ENCODE measurements at regions not wholly inside any gene's neighbourhood (a gene's known extent, or its start where the extent isn't known, plus 50 kb on each side); places are given as distances from the start of the nearest gene placed in this dataset.

DNA sequence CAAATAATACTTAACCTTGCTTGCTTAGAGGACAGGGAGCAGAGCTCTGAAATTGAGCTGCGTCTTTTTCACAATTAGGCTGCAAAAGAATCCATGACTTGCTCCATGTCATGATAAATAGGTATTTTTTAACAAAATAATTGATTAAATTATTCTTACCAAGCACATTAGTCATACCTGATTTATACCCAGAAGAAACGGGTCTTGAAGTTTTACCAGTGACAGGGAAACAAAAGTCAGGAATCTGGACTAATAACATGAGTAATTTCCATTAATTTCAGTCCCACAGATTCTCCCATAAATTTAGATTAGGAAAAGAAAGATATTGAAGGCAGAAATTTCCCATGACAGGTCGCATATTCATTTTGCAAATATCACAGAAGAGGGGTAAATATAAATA, 85.0 kb upstream of the BMP5 start:
- DNase-seq: no peak
- no peaks in the 10 kb centered on the region for H3K36me3 ChIP-seq (ENCODE audit: control insufficient read depth in 4 of 4, insufficient read depth in 4 of 4, low read length in 3 of 4)
- no peak overlapping the region for H3K27ac ChIP-seq (ENCODE audit: insufficient read depth in 1 of 2, low read depth in 1 of 2, low read length in 2 of 2, poor library complexity in 1 of 2, severe bottlenecking in 2 of 2)
- WGBS (ENCODE audit: insufficient coverage): 100% methylated on average over 1 of the region's 3 CpGs
- no peaks in the 10 kb centered on the region for H3K9me3 ChIP-seq (ENCODE audit: control extremely low read depth in 1 of 5, control insufficient read depth in 4 of 5, insufficient read depth in 2 of 5, low read depth in 1 of 5, low read length in 4 of 5)
- no peaks in the 10 kb centered on the region for H3K4me1 ChIP-seq (ENCODE audit: control extremely low read depth in 1 of 4, control insufficient read depth in 4 of 4, insufficient read depth in 4 of 4, low read length in 3 of 4)
- H3K4me3 ChIP-seq (ENCODE audit: control insufficient read depth in 1 of 7, extremely low read depth in 1 of 7, insufficient read depth in 4 of 7, low read depth in 2 of 7, low read length in 6 of 7): no peak overlapping the region
- ChIA-PET CTCF (no interaction called here), POLR2A (no interaction called here)
- H3K27me3 ChIP-seq (replicated peaks in 2 of 5; ENCODE audit: control insufficient read depth in 4 of 5, insufficient read depth in 5 of 5, low read length in 4 of 5): no peaks in the 10 kb centered on the region

DNA sequence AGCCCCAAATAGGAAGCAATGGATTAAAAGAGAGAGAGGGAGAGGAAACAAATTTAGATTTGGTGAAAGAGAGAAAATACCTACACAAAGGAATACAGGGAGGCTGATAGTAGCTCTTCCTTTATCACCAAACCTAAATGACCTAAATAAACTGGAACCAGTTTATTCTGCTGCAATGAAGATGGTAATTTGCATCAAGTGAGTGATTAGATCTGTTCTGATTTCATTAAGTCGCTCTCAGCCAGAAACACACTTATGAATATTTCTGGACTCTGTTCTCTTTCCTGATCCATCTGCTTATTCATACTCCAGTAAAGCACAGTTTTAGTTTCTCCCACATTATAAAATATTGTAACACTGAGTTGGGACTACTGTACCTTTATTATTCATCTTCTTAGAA, 83.4 kb upstream of the BMP5 start:
- WGBS (ENCODE audit: insufficient coverage): 100% methylated on average over 1 of the region's 1 CpG
- Histone ChIP-seq H3K4me3 (ENCODE audit: control insufficient read depth in 1 of 7, extremely low read depth in 1 of 7, insufficient read depth in 4 of 7, low read depth in 2 of 7, low read length in 6 of 7) (no peak overlapping the region), H3K27me3 (replicated peaks in 2 of 5; ENCODE audit: control insufficient read depth in 4 of 5, insufficient read depth in 5 of 5, low read length in 4 of 5) (no peaks in the 10 kb centered on the region), H3K4me1 (ENCODE audit: control extremely low read depth in 1 of 4, control insufficient read depth in 4 of 4, insufficient read depth in 4 of 4, low read length in 3 of 4) (no peaks in the 10 kb centered on the region), H3K9me3 (ENCODE audit: control extremely low read depth in 1 of 5, control insufficient read depth in 4 of 5, insufficient read depth in 2 of 5, low read depth in 1 of 5, low read length in 4 of 5) (no peaks in the 10 kb centered on the region), H3K27ac (ENCODE audit: insufficient read depth in 1 of 2, low read depth in 1 of 2, low read length in 2 of 2, poor library complexity in 1 of 2, severe bottlenecking in 2 of 2) (no peak overlapping the region), H3K36me3 (ENCODE audit: control insufficient read depth in 4 of 4, insufficient read depth in 4 of 4, low read length in 3 of 4) (no peaks in the 10 kb centered on the region)
- DNase-seq: no peak
- CTCF ChIA-PET: no interaction called here
- POLR2A ChIA-PET: no interaction called here

DNA sequence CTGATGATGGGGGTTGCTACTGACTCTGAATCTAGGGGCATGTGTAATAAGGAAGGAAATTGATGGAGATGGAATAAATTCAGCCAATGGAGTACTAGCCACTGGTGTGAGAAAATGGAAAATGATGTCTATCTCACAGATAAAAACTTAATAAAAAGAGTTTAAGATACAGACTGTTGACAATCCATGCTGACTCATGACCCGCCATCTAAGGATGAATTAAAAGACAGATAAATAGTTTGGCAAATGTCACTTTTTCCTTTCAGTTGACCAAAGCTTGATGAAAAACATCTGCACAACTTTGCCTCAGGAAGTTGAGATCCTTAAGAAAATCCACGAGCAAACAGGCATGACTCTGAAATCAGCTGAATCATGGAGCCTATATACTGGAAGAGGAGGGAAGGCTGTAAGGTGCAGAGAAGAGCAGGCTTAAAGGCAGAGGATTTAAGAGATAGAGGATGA, 82.6 kb upstream of the BMP5 start:
- Histone ChIP-seq H3K27me3 (replicated peaks in 2 of 5; ENCODE audit: control insufficient read depth in 4 of 5, insufficient read depth in 5 of 5, low read length in 4 of 5) (no peaks in the 10 kb centered on the region), H3K4me1 (ENCODE audit: control extremely low read depth in 1 of 4, control insufficient read depth in 4 of 4, insufficient read depth in 4 of 4, low read length in 3 of 4) (no peaks in the 10 kb centered on the region), H3K36me3 (ENCODE audit: control insufficient read depth in 4 of 4, insufficient read depth in 4 of 4, low read length in 3 of 4) (no peaks in the 10 kb centered on the region), H3K9me3 (ENCODE audit: control extremely low read depth in 1 of 5, control insufficient read depth in 4 of 5, insufficient read depth in 2 of 5, low read depth in 1 of 5, low read length in 4 of 5) (no peaks in the 10 kb centered on the region), H3K27ac (ENCODE audit: insufficient read depth in 1 of 2, low read depth in 1 of 2, low read length in 2 of 2, poor library complexity in 1 of 2, severe bottlenecking in 2 of 2) (no peak overlapping the region), H3K4me3 (ENCODE audit: control insufficient read depth in 1 of 7, extremely low read depth in 1 of 7, insufficient read depth in 4 of 7, low read depth in 2 of 7, low read length in 6 of 7) (no peak overlapping the region)
- ChIA-PET CTCF (no interaction called here), POLR2A (no interaction called here)
- DNase-seq: no peak
- 33% methylated on average over 1 of the region's 2 CpGs for WGBS (ENCODE audit: insufficient coverage)

DNA sequence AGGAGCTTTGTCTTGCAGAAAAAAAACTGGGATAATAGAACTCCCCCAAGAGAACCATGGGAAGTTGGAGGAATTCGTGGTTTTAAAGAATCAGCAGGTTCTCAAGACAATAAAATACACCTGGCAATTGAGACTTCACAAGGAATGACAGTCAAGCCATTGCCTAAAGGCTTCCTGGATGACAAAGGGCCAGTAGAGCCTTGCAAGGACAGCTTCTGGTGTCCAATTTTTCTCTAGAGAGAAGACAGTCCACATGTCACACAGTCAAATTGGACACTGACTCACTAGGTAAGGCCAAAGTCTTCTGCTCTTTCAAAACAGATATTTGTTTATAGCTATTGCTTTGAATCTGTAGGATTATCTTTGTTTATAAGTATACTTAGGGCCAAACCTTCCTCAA, 80.3 kb upstream of the BMP5 start:
- no peak for DNase-seq
- POLR2A ChIA-PET: no interaction called here
- H3K9me3 ChIP-seq (ENCODE audit: control extremely low read depth in 1 of 5, control insufficient read depth in 4 of 5, insufficient read depth in 2 of 5, low read depth in 1 of 5, low read length in 4 of 5): no peaks in the 10 kb centered on the region
- no peaks in the 10 kb centered on the region for H3K36me3 ChIP-seq (ENCODE audit: control insufficient read depth in 4 of 4, insufficient read depth in 4 of 4, low read length in 3 of 4)
- CTCF ChIA-PET: interaction anchor here (1.2 to 1.3 kb wide), 2 partner anchors 26 to 35 kb away, joined by 3 read pairs; no protein-coding TSS in a partner anchor
- H3K4me3 ChIP-seq (ENCODE audit: control insufficient read depth in 1 of 7, extremely low read depth in 1 of 7, insufficient read depth in 4 of 7, low read depth in 2 of 7, low read length in 6 of 7): no peak overlapping the region
- H3K27me3 ChIP-seq (replicated peaks in 2 of 5; ENCODE audit: control insufficient read depth in 4 of 5, insufficient read depth in 5 of 5, low read length in 4 of 5): no peaks in the 10 kb centered on the region
- 71% methylated on average over 1 of the region's 1 CpG for WGBS (ENCODE audit: insufficient coverage)
- no peaks in the 10 kb centered on the region for H3K4me1 ChIP-seq (ENCODE audit: control extremely low read depth in 1 of 4, control insufficient read depth in 4 of 4, insufficient read depth in 4 of 4, low read length in 3 of 4)
- H3K27ac ChIP-seq (ENCODE audit: insufficient read depth in 1 of 2, low read depth in 1 of 2, low read length in 2 of 2, poor library complexity in 1 of 2, severe bottlenecking in 2 of 2): no peak overlapping the region

DNA sequence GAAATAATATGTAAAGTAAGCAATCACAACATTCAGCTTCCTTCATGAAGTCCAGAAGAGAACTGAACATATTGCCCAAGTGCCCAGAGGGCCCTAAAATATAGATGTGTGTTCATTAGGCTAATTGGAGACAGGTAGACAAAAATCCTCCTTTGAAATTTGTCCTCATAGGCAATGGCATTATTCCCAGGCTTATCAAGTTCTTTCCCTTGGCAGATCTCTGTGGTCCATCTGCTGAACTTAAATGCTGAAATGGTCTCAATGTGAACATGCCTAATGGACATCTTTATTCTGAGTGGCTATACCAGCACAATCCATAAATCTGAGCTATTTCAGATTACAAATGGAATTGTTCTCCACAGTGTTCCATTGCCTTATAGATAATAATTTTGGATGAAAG, 79.0 kb upstream of the BMP5 start:
- CTCF ChIA-PET: interaction anchor here (1.3 kb wide), 1 partner anchor 27 kb away, joined by 3 read pairs; no protein-coding TSS in a partner anchor
- Histone ChIP-seq H3K4me1 (ENCODE audit: control extremely low read depth in 1 of 4, control insufficient read depth in 4 of 4, insufficient read depth in 4 of 4, low read length in 3 of 4) (no peaks in the 10 kb centered on the region), H3K4me3 (ENCODE audit: control insufficient read depth in 1 of 7, extremely low read depth in 1 of 7, insufficient read depth in 4 of 7, low read depth in 2 of 7, low read length in 6 of 7) (no peak overlapping the region), H3K27ac (ENCODE audit: insufficient read depth in 1 of 2, low read depth in 1 of 2, low read length in 2 of 2, poor library complexity in 1 of 2, severe bottlenecking in 2 of 2) (no peak overlapping the region), H3K9me3 (ENCODE audit: control extremely low read depth in 1 of 5, control insufficient read depth in 4 of 5, insufficient read depth in 2 of 5, low read depth in 1 of 5, low read length in 4 of 5) (peaks cover 0 to 4% (median 0%) of the 10 kb centered on the region in 5 experiments), H3K36me3 (ENCODE audit: control insufficient read depth in 4 of 4, insufficient read depth in 4 of 4, low read length in 3 of 4) (no peaks in the 10 kb centered on the region), H3K27me3 (replicated peaks in 2 of 5; ENCODE audit: control insufficient read depth in 4 of 5, insufficient read depth in 5 of 5, low read length in 4 of 5) (no peaks in the 10 kb centered on the region)
- POLR2A ChIA-PET: no interaction called here
- no peak for DNase-seq

DNA sequence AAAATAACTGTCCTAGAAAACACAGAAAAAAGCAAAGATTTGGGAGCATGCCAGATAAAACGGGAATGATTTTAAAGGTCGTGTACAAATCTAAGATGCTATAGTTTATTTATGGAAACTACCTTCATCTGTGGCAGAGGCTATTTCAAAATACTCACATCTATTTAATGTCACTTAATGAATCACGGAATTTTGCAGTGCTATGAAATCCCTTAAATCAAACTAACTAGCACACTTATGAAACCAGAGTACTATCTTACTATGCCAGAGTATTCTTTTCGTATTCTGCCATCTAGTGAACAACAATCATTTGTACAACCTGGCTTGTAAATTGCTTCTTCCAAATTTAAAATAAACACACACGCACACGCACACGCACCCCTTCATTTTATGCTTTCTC, 77.9 kb upstream of the BMP5 start:
- no peak overlapping the region for H3K4me3 ChIP-seq (ENCODE audit: control insufficient read depth in 1 of 7, extremely low read depth in 1 of 7, insufficient read depth in 4 of 7, low read depth in 2 of 7, low read length in 6 of 7)
- no peak for DNase-seq

DNA sequence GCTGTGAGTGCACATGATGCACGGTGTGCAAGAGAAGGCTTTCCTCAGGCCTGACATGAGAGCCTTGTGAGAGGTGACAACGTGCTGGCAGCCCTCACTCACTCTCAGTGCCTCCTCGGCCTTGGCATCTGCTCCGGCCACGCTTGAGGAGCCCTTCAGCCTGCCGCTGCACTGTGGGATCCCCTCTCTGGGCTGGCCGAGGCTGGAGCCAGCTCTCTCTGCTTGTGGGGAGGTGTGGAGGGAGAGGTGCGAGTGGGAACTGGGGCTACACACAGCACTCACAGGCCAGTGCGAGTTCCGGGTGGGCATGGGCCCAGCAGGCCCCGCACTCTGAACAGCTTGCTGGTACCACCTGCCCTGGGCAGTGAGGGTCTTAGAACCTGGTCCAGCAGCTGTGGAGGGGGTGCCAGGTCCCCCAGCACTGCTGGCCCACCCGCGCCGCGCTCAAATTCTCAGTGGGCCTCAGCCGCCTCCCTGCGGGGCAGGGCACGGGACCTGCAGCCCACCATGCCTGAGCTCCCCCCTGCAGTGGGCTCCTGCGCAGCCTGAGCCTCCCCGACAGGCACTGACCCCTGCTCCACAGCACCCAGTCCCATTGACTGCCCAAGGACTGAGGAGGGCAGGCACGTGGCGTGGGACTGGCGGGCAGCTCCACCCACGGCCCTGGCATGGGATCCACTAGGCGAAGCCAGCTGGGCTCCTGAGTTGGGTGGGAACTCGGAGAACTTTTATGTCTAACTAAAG, 74.9 kb upstream of the BMP5 start:
- H3K4me3 ChIP-seq (ENCODE audit: control insufficient read depth in 1 of 7, extremely low read depth in 1 of 7, insufficient read depth in 4 of 7, low read depth in 2 of 7, low read length in 6 of 7): no peak overlapping the region
- H3K27ac ChIP-seq (ENCODE audit: insufficient read depth in 1 of 2, low read depth in 1 of 2, low read length in 2 of 2, poor library complexity in 1 of 2, severe bottlenecking in 2 of 2): no peak overlapping the region
- no peaks in the 10 kb centered on the region for H3K27me3 ChIP-seq (replicated peaks in 2 of 5; ENCODE audit: control insufficient read depth in 4 of 5, insufficient read depth in 5 of 5, low read length in 4 of 5)
- no peak for DNase-seq
- ChIA-PET POLR2A (no interaction called here), CTCF (interaction anchor here (1.2 kb wide), 1 partner anchor 14 kb away, joined by 3 read pairs; no protein-coding TSS in a partner anchor)
- H3K4me1 ChIP-seq (ENCODE audit: control extremely low read depth in 1 of 4, control insufficient read depth in 4 of 4, insufficient read depth in 4 of 4, low read length in 3 of 4): no peaks in the 10 kb centered on the region
- no peaks in the 10 kb centered on the region for H3K36me3 ChIP-seq (ENCODE audit: control insufficient read depth in 4 of 4, insufficient read depth in 4 of 4, low read length in 3 of 4)
- WGBS (ENCODE audit: insufficient coverage): 94% methylated on average over 21 of the region's 26 CpGs
- H3K9me3 ChIP-seq (ENCODE audit: control extremely low read depth in 1 of 5, control insufficient read depth in 4 of 5, insufficient read depth in 2 of 5, low read depth in 1 of 5, low read length in 4 of 5): peaks cover 0 to 4% (median 0%) of the 10 kb centered on the region in 5 experiments

More for the DNA sequence above, 77.9 kb upstream of the BMP5 start:
- CTCF ChIA-PET: interaction anchor here (1.1 kb wide), 1 partner anchor 15 kb away, joined by 4 read pairs; no protein-coding TSS in a partner anchor
- Histone ChIP-seq H3K27me3 (replicated peaks in 2 of 5; ENCODE audit: control insufficient read depth in 4 of 5, insufficient read depth in 5 of 5, low read length in 4 of 5) (no peaks in the 10 kb centered on the region), H3K36me3 (ENCODE audit: control insufficient read depth in 4 of 4, insufficient read depth in 4 of 4, low read length in 3 of 4) (no peaks in the 10 kb centered on the region), H3K27ac (ENCODE audit: insufficient read depth in 1 of 2, low read depth in 1 of 2, low read length in 2 of 2, poor library complexity in 1 of 2, severe bottlenecking in 2 of 2) (no peak overlapping the region), H3K4me1 (ENCODE audit: control extremely low read depth in 1 of 4, control insufficient read depth in 4 of 4, insufficient read depth in 4 of 4, low read length in 3 of 4) (no peaks in the 10 kb centered on the region), H3K9me3 (ENCODE audit: control extremely low read depth in 1 of 5, control insufficient read depth in 4 of 5, insufficient read depth in 2 of 5, low read depth in 1 of 5, low read length in 4 of 5) (peaks cover 0 to 4% (median 0%) of the 10 kb centered on the region in 5 experiments)
- POLR2A ChIA-PET: no interaction called here
- 84% methylated on average over 5 of the region's 7 CpGs for WGBS (ENCODE audit: insufficient coverage)

Measured in common myeloid progenitor, CD34-positive (primary cell).